ENCODE measurements at regions not wholly inside any gene's neighbourhood (a gene's known extent, or its start where the extent isn't known, plus 50 kb on each side); places are given as distances from the start of the nearest gene placed in this dataset.

- Mint-ChIP-seq H3K4me1 (ENCODE audit: low read depth) (no peaks in the 10 kb centered on the region), H3K27ac (no peak overlapping the region), H3K9me3 (no peaks in the 10 kb centered on the region), H3K4me3 (no peak overlapping the region), H3K36me3 (ENCODE audit: insufficient read depth in 2 of 2) (no peaks in the 10 kb centered on the region), H3K27me3 (ENCODE audit: low read depth) (no peaks in the 10 kb centered on the region)
- DNase-seq: no peak
- no peak for ATAC-seq (replicated peaks in 1 of 2)
Measured at GRCh38 chr1:56080123-56080522, 499.2 kb downstream of the PLPP3 start.

GRCh38 chr1:56079391-56079790, 500.0 kb downstream of the PLPP3 start:
- Mint-ChIP-seq H3K36me3 (ENCODE audit: insufficient read depth in 2 of 2) (no peaks in the 10 kb centered on the region), H3K27ac (no peak overlapping the region), H3K27me3 (ENCODE audit: low read depth) (no peaks in the 10 kb centered on the region), H3K4me1 (ENCODE audit: low read depth) (no peaks in the 10 kb centered on the region), H3K4me3 (no peak overlapping the region), H3K9me3 (peaks cover 0 to 1% of the 10 kb centered on the region in 2 donors)
- no peak for DNase-seq
- ATAC-seq (replicated peaks in 1 of 2): no peak

- no peaks in the 10 kb centered on the region for H3K27me3 Mint-ChIP-seq (ENCODE audit: low read depth)
- no peaks in the 10 kb centered on the region for H3K36me3 Mint-ChIP-seq (ENCODE audit: insufficient read depth in 2 of 2)
- ATAC-seq (replicated peaks in 1 of 2) (no peak), DNase-seq (no peak)
- H3K27ac Mint-ChIP-seq: no peak overlapping the region
- no peaks in the 10 kb centered on the region for H3K4me1 Mint-ChIP-seq (ENCODE audit: low read depth)
- H3K9me3 Mint-ChIP-seq: peaks cover 0 to 1% of the 10 kb centered on the region in 2 donors
- no peak overlapping the region for H3K4me3 Mint-ChIP-seq
Measured at GRCh38 chr1:56077206-56077605, 502.2 kb downstream of the PLPP3 start.

- DNase-seq (no peak), ATAC-seq (replicated peaks in 1 of 2) (no peak)
- Mint-ChIP-seq H3K27ac (no peak overlapping the region), H3K36me3 (ENCODE audit: insufficient read depth in 2 of 2) (no peaks in the 10 kb centered on the region), H3K4me3 (no peak overlapping the region), H3K4me1 (ENCODE audit: low read depth) (no peaks in the 10 kb centered on the region), H3K27me3 (ENCODE audit: low read depth) (no peaks in the 10 kb centered on the region), H3K9me3 (peaks cover 0 to 4% of the 10 kb centered on the region in 2 donors)
Measured at GRCh38 chr1:56074007-56074651, 505.2 kb downstream of the PLPP3 start.

- no peak for ATAC-seq (replicated peaks in 1 of 2)
- Mint-ChIP-seq H3K36me3 (ENCODE audit: insufficient read depth in 2 of 2) (no peaks in the 10 kb centered on the region), H3K27ac (no peak overlapping the region), H3K4me3 (no peak overlapping the region), H3K9me3 (peaks cover 0 to 6% of the 10 kb centered on the region in 2 donors), H3K27me3 (ENCODE audit: low read depth) (no peaks in the 10 kb centered on the region), H3K4me1 (ENCODE audit: low read depth) (no peaks in the 10 kb centered on the region)
- no peak for DNase-seq
Measured at GRCh38 chr1:56073614-56074006, 505.8 kb downstream of the PLPP3 start.

- no peak overlapping the region for H3K4me3 Mint-ChIP-seq
- H3K9me3 Mint-ChIP-seq: peaks cover 0 to 6% of the 10 kb centered on the region in 2 donors
- H3K27ac Mint-ChIP-seq: no peak overlapping the region
- DNase-seq (no peak), ATAC-seq (replicated peaks in 1 of 2) (no peak)
- no peaks in the 10 kb centered on the region for H3K27me3 Mint-ChIP-seq (ENCODE audit: low read depth)
- H3K4me1 Mint-ChIP-seq (ENCODE audit: low read depth): no peaks in the 10 kb centered on the region
- no peaks in the 10 kb centered on the region for H3K36me3 Mint-ChIP-seq (ENCODE audit: insufficient read depth in 2 of 2)
Measured at GRCh38 chr1:56073206-56073605, 506.2 kb downstream of the PLPP3 start.

- no peaks in the 10 kb centered on the region for H3K4me1 Mint-ChIP-seq (ENCODE audit: low read depth)
- no peak for DNase-seq
- no peak for ATAC-seq (replicated peaks in 1 of 2)
- H3K36me3 Mint-ChIP-seq (ENCODE audit: insufficient read depth in 2 of 2): no peaks in the 10 kb centered on the region
- H3K27me3 Mint-ChIP-seq (ENCODE audit: low read depth): peaks cover 3% of the 10 kb centered on the region
- H3K4me3 Mint-ChIP-seq: no peak overlapping the region
- no peak overlapping the region for H3K27ac Mint-ChIP-seq
- peaks cover 0 to 6% of the 10 kb centered on the region in 2 donors for H3K9me3 Mint-ChIP-seq
Measured at GRCh38 chr1:56072310-56072709, 507.1 kb downstream of the PLPP3 start.

- Mint-ChIP-seq H3K9me3 (peaks cover 0 to 6% of the 10 kb centered on the region in 2 donors), H3K36me3 (ENCODE audit: insufficient read depth in 2 of 2) (no peaks in the 10 kb centered on the region), H3K4me1 (ENCODE audit: low read depth) (no peaks in the 10 kb centered on the region), H3K27me3 (ENCODE audit: low read depth) (peaks cover 9% of the 10 kb centered on the region), H3K27ac (no peak overlapping the region), H3K4me3 (no peak overlapping the region)
- DNase-seq (no peak), ATAC-seq (replicated peaks in 1 of 2) (no peak)
Measured at GRCh38 chr1:56071351-56071750, 508.0 kb downstream of the PLPP3 start.

- ATAC-seq (replicated peaks in 1 of 2) (no peak), DNase-seq (no peak)
- no peak overlapping the region for H3K27ac Mint-ChIP-seq
- H3K27me3 Mint-ChIP-seq (ENCODE audit: low read depth): peaks cover 9% of the 10 kb centered on the region
- peaks cover 0 to 6% of the 10 kb centered on the region in 2 donors for H3K9me3 Mint-ChIP-seq
- H3K36me3 Mint-ChIP-seq (ENCODE audit: insufficient read depth in 2 of 2): no peaks in the 10 kb centered on the region
- no peak overlapping the region for H3K4me3 Mint-ChIP-seq
- no peaks in the 10 kb centered on the region for H3K4me1 Mint-ChIP-seq (ENCODE audit: low read depth)
Measured at GRCh38 chr1:56070601-56071000, 508.8 kb downstream of the PLPP3 start.

- peaks cover 0 to 5% of the 10 kb centered on the region in 2 donors for H3K9me3 Mint-ChIP-seq
- ATAC-seq (replicated peaks in 1 of 2): no peak
- H3K4me1 Mint-ChIP-seq (ENCODE audit: low read depth): no peaks in the 10 kb centered on the region
- DNase-seq: no peak
- H3K27me3 Mint-ChIP-seq (ENCODE audit: low read depth): peaks cover 9% of the 10 kb centered on the region
- no peak overlapping the region for H3K4me3 Mint-ChIP-seq
- H3K36me3 Mint-ChIP-seq (ENCODE audit: insufficient read depth in 2 of 2): no peaks in the 10 kb centered on the region
- H3K27ac Mint-ChIP-seq: no peak overlapping the region
Measured at GRCh38 chr1:56069824-56070223, 509.5 kb downstream of the PLPP3 start.

GRCh38 chr1:56068908-56069307, 510.5 kb downstream of the PLPP3 start:
- DNase-seq (no peak), ATAC-seq (replicated peaks in 1 of 2) (no peak)
- no peaks in the 10 kb centered on the region for H3K4me1 Mint-ChIP-seq (ENCODE audit: low read depth)
- H3K9me3 Mint-ChIP-seq: peaks cover 0 to 5% of the 10 kb centered on the region in 2 donors
- H3K4me3 Mint-ChIP-seq: no peak overlapping the region
- H3K27me3 Mint-ChIP-seq (ENCODE audit: low read depth): peaks cover 9% of the 10 kb centered on the region
- no peak overlapping the region for H3K27ac Mint-ChIP-seq
- H3K36me3 Mint-ChIP-seq (ENCODE audit: insufficient read depth in 2 of 2): no peaks in the 10 kb centered on the region

GRCh38 chr1:56068210-56068609, 511.2 kb downstream of the PLPP3 start:
- peaks cover 9% of the 10 kb centered on the region for H3K27me3 Mint-ChIP-seq (ENCODE audit: low read depth)
- H3K9me3 Mint-ChIP-seq: peaks cover 0 to 5% of the 10 kb centered on the region in 2 donors
- ATAC-seq (replicated peaks in 1 of 2) (no peak), DNase-seq (no peak)
- no peaks in the 10 kb centered on the region for H3K36me3 Mint-ChIP-seq (ENCODE audit: insufficient read depth in 2 of 2)
- H3K4me1 Mint-ChIP-seq (ENCODE audit: low read depth): no peaks in the 10 kb centered on the region
- no peak overlapping the region for H3K27ac Mint-ChIP-seq
- H3K4me3 Mint-ChIP-seq: no peak overlapping the region

- H3K9me3 Mint-ChIP-seq: peaks cover 0 to 5% of the 10 kb centered on the region in 2 donors
- H3K4me3 Mint-ChIP-seq: no peak overlapping the region
- H3K4me1 Mint-ChIP-seq (ENCODE audit: low read depth): no peaks in the 10 kb centered on the region
- H3K36me3 Mint-ChIP-seq (ENCODE audit: insufficient read depth in 2 of 2): no peaks in the 10 kb centered on the region
- H3K27ac Mint-ChIP-seq: no peak overlapping the region
- peaks cover 9% of the 10 kb centered on the region for H3K27me3 Mint-ChIP-seq (ENCODE audit: low read depth)
- ATAC-seq (replicated peaks in 1 of 2) (no peak), DNase-seq (no peak)
Measured at GRCh38 chr1:56065729-56066128, 513.6 kb downstream of the PLPP3 start.

- ATAC-seq (replicated peaks in 1 of 2): no peak
- Mint-ChIP-seq H3K4me1 (ENCODE audit: low read depth) (no peaks in the 10 kb centered on the region), H3K4me3 (no peak overlapping the region), H3K27me3 (ENCODE audit: low read depth) (peaks cover 9% of the 10 kb centered on the region), H3K27ac (no peak overlapping the region), H3K36me3 (ENCODE audit: insufficient read depth in 2 of 2) (no peaks in the 10 kb centered on the region), H3K9me3 (peaks cover 0 to 5% of the 10 kb centered on the region in 2 donors)
- DNase-seq: no peak
Measured at GRCh38 chr1:56064705-56065104, 514.7 kb downstream of the PLPP3 start.

All from activated T-cell treated with anti-CD3 and anti-CD28 coated beads, Interleukin-2, amount 50 U/mL, for 72 hours (primary cell).